ENCODE measurements at regions not wholly inside any gene's neighbourhood (a gene's known extent, or its start where the extent isn't known, plus 50 kb on each side); places are given as distances from the start of the nearest gene placed in this dataset.

DNA sequence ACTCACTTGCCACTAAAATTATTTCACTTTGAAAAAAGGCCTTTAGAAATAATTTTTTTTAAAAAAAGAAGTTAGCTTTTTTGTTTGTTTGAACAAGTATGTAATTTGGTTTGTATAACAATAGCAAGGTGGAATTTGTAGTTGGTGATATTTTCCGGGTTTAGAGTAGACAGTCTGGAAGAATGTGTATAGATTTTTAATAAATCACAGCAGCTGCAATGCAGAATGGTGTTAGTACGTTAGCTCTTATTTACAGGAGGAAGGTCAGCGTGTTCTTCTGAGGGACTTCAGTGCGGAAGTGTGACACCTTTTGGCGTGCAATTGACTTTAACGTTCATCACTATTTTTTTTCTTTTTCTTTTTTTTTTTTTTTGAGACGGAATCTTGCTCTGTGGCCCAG, 115.4 kb downstream of the PLEKHG1 start:
- Histone ChIP-seq H3K4me3 (ENCODE audit: low read length) (no peak overlapping the region), H3K4me1 (ENCODE audit: insufficient read depth, low read length) (peaks cover 14% of the 10 kb centered on the region; the same call in 1 of the 2 replicates), H3K27me3 (ENCODE audit: insufficient read depth, low read length) (no peaks in the 10 kb centered on the region), H3K36me3 (ENCODE audit: insufficient read depth, low read depth, low read length) (no peaks in the 10 kb centered on the region), H3K9me3 (ENCODE audit: insufficient read depth, low read depth, low read length) (no peaks in the 10 kb centered on the region), H3K9ac (ENCODE audit: low read depth, low read length) (no peak overlapping the region), H3K27ac (ENCODE audit: low read length) (no peak overlapping the region)

DNA sequence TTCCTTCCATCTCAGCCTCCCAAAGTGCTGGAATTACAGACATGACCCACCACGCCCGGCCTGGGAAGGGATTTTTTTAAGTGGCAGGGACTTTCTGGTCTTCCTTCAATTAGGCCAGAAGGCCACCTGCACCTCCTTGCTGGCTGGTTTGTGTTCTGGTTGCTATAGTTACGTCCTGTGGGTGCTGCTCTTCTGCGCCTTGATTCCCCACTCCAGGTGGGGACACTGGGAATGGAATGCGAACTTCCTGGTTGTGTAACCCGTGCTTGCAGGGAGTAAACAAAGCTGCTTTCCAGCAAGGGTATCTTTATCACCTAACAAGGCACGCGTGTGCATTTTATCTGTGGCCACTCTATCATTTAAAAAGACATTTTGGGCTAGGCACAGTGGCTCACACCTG, 117.7 kb downstream of the PLEKHG1 start:
- Histone ChIP-seq H3K4me1 (ENCODE audit: insufficient read depth, low read length) (peaks cover 24% of the 10 kb centered on the region; the same call in 1 of the 2 replicates), H3K36me3 (ENCODE audit: insufficient read depth, low read depth, low read length) (no peaks in the 10 kb centered on the region), H3K27me3 (ENCODE audit: insufficient read depth, low read length) (no peaks in the 10 kb centered on the region), H3K9me3 (ENCODE audit: insufficient read depth, low read depth, low read length) (no peaks in the 10 kb centered on the region), H3K27ac (ENCODE audit: low read length) (no peak overlapping the region), H3K9ac (ENCODE audit: low read depth, low read length) (no peak overlapping the region), H3K4me3 (ENCODE audit: low read length) (no peak overlapping the region)

DNA sequence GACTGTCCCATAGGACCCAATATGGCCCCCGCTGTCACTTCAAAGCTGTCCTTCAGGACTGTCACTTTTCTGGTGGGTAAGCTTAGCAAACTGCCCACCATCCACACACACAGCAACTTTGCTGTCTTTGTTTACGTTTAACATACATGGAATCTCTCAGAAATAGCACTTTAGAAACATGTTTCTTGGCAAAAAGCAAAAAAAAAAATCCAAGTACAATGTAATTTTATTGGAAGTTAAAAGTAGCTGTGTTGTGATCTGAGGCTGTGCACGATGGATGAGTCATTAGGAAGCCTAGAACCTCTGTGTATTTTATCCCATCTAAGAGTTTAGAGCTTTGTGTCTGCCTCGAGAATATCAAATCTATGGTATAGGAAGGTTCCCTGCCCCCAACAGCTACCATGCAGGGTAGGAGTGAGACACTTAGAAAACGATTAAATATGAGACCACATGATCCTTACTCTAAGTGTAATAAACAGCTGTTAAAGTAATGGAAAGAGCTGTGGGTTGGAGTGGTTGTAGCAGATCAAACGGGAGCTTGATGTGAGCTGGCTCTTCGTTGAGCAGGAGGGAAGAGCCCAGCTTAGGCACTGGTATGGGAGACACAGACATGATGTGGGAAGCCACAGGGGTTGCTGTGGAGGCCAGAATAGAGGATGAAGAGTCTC, 119.5 kb downstream of the PLEKHG1 start:
- H3K27me3 ChIP-seq (ENCODE audit: insufficient read depth, low read length) = no peaks in the 10 kb centered on the region
- no peaks in the 10 kb centered on the region for H3K9me3 ChIP-seq (ENCODE audit: insufficient read depth, low read depth, low read length)
- no peak overlapping the region for H3K27ac ChIP-seq (ENCODE audit: low read length)
- H3K4me3 ChIP-seq (ENCODE audit: low read length) = no peak overlapping the region
- H3K4me1 ChIP-seq (ENCODE audit: insufficient read depth, low read length) = peaks cover 14% of the 10 kb centered on the region; the same call in 1 of the 2 replicates
- no peak overlapping the region for H3K9ac ChIP-seq (ENCODE audit: low read depth, low read length)
- no peaks in the 10 kb centered on the region for H3K36me3 ChIP-seq (ENCODE audit: insufficient read depth, low read depth, low read length)

DNA sequence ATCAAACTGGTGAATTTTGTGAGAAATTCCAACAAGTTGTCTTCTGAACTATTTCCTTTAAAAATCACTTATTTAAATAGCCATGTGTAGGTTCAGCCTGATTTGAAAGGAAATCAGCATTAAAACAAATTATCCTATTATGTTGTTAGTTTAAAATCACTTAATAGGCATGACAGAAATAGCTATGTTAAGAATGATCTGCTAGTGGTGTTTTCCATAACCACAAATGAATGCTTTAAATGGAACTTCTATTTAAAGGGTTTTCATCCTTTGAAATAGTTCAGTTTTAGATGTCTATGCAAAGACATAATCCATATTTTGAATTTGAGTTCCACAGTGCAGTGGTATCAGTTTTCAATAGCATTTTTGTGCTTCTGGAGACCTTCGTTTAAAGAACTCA, 120.1 kb downstream of the PLEKHG1 start:
- Histone ChIP-seq H3K4me1 (ENCODE audit: insufficient read depth, low read length) (peaks cover 14% of the 10 kb centered on the region; the same call in 1 of the 2 replicates), H3K9me3 (ENCODE audit: insufficient read depth, low read depth, low read length) (no peaks in the 10 kb centered on the region), H3K4me3 (ENCODE audit: low read length) (no peak overlapping the region), H3K9ac (ENCODE audit: low read depth, low read length) (no peak overlapping the region), H3K27ac (ENCODE audit: low read length) (no peak overlapping the region), H3K27me3 (ENCODE audit: insufficient read depth, low read length) (no peaks in the 10 kb centered on the region), H3K36me3 (ENCODE audit: insufficient read depth, low read depth, low read length) (no peaks in the 10 kb centered on the region)

DNA sequence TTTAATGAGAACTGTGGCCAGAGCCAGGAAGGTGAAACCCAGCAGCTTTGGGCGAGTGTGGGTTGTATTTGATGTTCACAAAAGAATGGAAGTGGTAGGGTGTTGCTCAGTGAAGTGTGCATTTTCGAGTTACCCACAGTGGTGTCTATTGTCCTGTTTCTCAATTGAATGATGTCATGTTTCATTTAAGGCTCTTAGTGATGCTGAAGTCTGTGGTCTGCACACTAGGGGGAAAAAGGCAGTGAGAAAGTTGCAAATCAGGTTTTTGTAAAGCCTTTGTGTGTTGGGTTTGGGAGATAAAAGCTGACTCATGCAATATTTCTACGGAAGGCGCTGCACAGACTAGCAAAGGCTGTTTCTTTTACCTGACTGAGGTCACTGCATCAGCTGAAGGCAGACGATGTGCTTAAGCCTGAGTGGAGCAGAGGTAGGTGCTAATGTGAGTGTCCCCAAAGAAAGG, 121.1 kb downstream of the PLEKHG1 start:
- Histone ChIP-seq H3K36me3 (ENCODE audit: insufficient read depth, low read depth, low read length) (no peaks in the 10 kb centered on the region), H3K27ac (ENCODE audit: low read length) (no peak overlapping the region), H3K4me3 (ENCODE audit: low read length) (peak overlapping the region; percentile 31; the same call in 1 of the 2 replicates), H3K27me3 (ENCODE audit: insufficient read depth, low read length) (no peaks in the 10 kb centered on the region), H3K9ac (ENCODE audit: low read depth, low read length) (peak overlapping the region; percentile 60; the same call in 1 of the 2 replicates), H3K9me3 (ENCODE audit: insufficient read depth, low read depth, low read length) (no peaks in the 10 kb centered on the region), H3K4me1 (ENCODE audit: insufficient read depth, low read length) (peaks cover 14% of the 10 kb centered on the region; the same call in 1 of the 2 replicates)

DNA sequence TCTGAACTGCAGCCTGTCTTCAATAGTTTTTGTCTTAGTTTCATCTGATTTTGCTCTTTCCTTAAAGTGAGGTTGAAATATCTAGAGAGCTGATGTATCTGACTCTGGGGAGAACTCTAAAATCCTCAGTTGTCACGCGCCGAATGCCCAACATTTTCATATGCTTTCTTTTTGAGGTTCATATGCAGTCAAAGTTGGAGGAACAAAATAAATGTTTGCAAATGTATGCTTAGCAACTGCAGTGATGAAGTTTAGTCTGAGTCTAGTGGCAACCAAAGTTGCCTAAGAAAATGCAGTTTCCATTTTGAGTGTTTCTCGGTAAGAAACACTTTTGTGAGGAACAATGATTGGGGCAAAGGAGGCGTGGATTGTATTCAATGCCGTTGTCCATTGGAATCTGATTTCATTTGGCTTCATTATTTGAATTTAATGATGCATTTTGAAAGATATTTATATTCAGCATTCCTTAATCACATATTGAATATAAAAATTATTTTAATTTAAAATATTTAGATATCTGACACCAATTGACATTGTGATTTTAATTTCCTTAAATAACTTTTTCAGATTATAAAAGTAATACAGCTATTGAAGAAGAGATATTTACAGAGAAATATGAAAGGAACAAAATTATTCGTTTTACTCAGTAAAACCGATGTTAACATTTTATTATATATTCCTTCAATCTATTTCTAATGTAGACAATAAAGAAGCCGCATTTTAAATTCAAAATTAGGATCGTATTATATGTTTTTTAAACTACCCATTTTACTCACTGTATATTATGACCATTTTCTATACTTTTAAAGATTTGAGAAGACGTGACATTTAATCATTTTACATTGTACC, 122.0 kb downstream of the PLEKHG1 start:
- no peak overlapping the region for H3K27ac ChIP-seq (ENCODE audit: low read length)
- H3K4me1 ChIP-seq (ENCODE audit: insufficient read depth, low read length) = peaks cover 14% of the 10 kb centered on the region; the same call in 1 of the 2 replicates
- H3K9ac ChIP-seq (ENCODE audit: low read depth, low read length) = peak overlapping the region; percentile 60; the same call in 1 of the 2 replicates
- no peaks in the 10 kb centered on the region for H3K27me3 ChIP-seq (ENCODE audit: insufficient read depth, low read length)
- H3K4me3 ChIP-seq (ENCODE audit: low read length) = peak overlapping the region; percentile 31; the same call in 1 of the 2 replicates
- H3K9me3 ChIP-seq (ENCODE audit: insufficient read depth, low read depth, low read length) = no peaks in the 10 kb centered on the region
- H3K36me3 ChIP-seq (ENCODE audit: insufficient read depth, low read depth, low read length) = no peaks in the 10 kb centered on the region

DNA sequence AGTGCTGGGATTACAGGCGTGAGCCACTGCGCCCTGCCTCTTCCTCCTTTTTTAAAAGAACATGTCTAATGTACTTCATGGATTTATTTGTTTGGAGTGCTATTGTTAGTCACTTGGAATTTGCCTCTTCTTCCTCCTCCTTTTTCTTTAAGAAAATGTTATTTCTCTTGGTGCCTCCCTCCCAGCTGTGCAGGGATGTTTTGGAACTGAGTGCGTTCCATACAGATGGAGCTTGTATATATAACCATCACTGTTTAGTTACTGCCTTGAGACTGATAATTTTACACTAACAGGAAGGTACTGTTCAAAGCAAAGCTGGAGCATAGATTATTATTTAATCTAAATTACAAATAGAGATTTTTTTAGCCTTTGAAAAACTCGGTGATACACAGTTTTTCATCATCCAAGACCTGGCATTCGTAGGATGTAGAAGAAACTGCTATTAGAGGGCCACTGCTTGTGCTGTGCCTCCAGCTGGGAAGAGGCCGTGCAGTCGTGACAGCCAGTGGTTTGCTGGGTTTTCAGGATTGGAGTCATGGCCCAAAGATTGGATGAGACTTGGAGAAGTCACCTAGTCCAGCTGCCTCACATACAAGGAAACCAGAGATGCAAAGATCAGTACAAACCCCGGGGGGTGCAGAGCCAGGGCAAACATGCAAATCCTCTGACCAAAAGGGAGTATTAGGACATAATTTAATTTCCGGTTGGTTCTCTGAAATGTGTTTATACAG, 123.1 kb downstream of the PLEKHG1 start:
- peaks cover 14% of the 10 kb centered on the region; the same call in 1 of the 2 replicates for H3K4me1 ChIP-seq (ENCODE audit: insufficient read depth, low read length)
- H3K4me3 ChIP-seq (ENCODE audit: low read length) = no peak overlapping the region
- no peaks in the 10 kb centered on the region for H3K36me3 ChIP-seq (ENCODE audit: insufficient read depth, low read depth, low read length)
- H3K9me3 ChIP-seq (ENCODE audit: insufficient read depth, low read depth, low read length) = no peaks in the 10 kb centered on the region
- H3K27me3 ChIP-seq (ENCODE audit: insufficient read depth, low read length) = no peaks in the 10 kb centered on the region
- no peak overlapping the region for H3K27ac ChIP-seq (ENCODE audit: low read length)
- no peak overlapping the region for H3K9ac ChIP-seq (ENCODE audit: low read depth, low read length)

DNA sequence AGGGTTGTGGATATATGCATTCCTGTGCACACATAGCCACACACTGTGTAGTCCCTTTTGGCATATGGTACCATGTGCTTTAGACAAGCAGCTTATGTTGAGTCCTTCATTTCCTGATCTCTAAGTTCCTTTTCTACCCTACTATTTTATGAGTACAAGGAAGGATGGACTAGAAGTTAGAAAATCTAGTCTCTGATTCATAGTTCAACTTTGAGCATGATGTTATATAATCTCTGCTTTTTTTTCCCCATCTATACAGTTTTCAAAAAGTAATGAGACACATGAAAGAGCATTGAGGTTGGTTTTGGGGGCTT, 123.6 kb downstream of the PLEKHG1 start:
- H3K36me3 ChIP-seq (ENCODE audit: insufficient read depth, low read depth, low read length) = no peaks in the 10 kb centered on the region
- no peak overlapping the region for H3K9ac ChIP-seq (ENCODE audit: low read depth, low read length)
- H3K27ac ChIP-seq (ENCODE audit: low read length) = no peak overlapping the region
- no peaks in the 10 kb centered on the region for H3K9me3 ChIP-seq (ENCODE audit: insufficient read depth, low read depth, low read length)
- H3K4me1 ChIP-seq (ENCODE audit: insufficient read depth, low read length) = peaks cover 14% of the 10 kb centered on the region; the same call in 1 of the 2 replicates
- no peaks in the 10 kb centered on the region for H3K27me3 ChIP-seq (ENCODE audit: insufficient read depth, low read length)
- H3K4me3 ChIP-seq (ENCODE audit: low read length) = no peak overlapping the region

DNA sequence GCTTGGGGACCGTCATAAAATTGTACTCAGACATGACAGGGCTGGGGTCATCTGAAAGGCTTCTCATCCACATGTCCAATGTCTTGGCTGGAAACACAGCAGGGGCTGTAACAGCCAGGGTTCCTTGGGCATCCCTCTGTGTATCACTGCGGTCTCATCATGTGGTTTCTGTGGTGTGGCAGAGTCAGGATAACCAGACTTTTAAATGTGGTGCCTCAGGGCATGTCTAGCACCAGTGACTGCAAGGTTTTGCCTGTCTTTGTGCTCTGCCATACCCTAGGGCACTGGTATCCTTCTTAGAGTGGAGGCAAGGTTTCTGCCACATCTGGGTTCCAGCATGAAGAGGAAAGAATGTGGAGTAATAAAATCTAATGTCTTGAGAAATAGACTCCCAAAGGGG, 124.2 kb downstream of the PLEKHG1 start:
- H3K27ac ChIP-seq (ENCODE audit: low read length) = no peak overlapping the region
- H3K27me3 ChIP-seq (ENCODE audit: insufficient read depth, low read length) = no peaks in the 10 kb centered on the region
- no peaks in the 10 kb centered on the region for H3K36me3 ChIP-seq (ENCODE audit: insufficient read depth, low read depth, low read length)
- H3K9ac ChIP-seq (ENCODE audit: low read depth, low read length) = no peak overlapping the region
- peaks cover 14% of the 10 kb centered on the region; the same call in 1 of the 2 replicates for H3K4me1 ChIP-seq (ENCODE audit: insufficient read depth, low read length)
- no peaks in the 10 kb centered on the region for H3K9me3 ChIP-seq (ENCODE audit: insufficient read depth, low read depth, low read length)
- no peak overlapping the region for H3K4me3 ChIP-seq (ENCODE audit: low read length)

DNA sequence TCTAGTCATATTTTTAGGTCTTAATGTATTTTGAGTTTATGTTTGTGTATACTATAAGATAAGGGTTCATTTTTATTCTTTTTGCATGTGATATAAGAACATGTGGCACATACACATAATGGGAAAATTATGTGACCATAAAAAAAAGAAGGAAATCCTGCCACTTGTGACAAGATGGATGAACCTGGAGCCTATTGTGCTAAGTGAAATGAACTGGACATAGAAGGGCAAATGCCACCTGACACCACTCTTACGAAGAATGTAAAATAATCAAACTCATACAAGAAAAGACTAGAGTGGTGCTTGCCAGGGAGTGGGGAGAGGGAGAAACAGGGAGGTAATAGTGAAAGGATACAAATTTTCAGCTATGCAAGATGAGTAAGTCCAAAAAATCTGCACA, 126.1 kb downstream of the PLEKHG1 start:
- Histone ChIP-seq H3K36me3 (ENCODE audit: insufficient read depth, low read depth, low read length) (no peaks in the 10 kb centered on the region), H3K4me1 (ENCODE audit: insufficient read depth, low read length) (peaks cover 4% of the 10 kb centered on the region; the same call in 1 of the 2 replicates), H3K9me3 (ENCODE audit: insufficient read depth, low read depth, low read length) (no peaks in the 10 kb centered on the region), H3K27ac (ENCODE audit: low read length) (no peak overlapping the region), H3K27me3 (ENCODE audit: insufficient read depth, low read length) (no peaks in the 10 kb centered on the region), H3K4me3 (ENCODE audit: low read length) (no peak overlapping the region), H3K9ac (ENCODE audit: low read depth, low read length) (no peak overlapping the region)

DNA sequence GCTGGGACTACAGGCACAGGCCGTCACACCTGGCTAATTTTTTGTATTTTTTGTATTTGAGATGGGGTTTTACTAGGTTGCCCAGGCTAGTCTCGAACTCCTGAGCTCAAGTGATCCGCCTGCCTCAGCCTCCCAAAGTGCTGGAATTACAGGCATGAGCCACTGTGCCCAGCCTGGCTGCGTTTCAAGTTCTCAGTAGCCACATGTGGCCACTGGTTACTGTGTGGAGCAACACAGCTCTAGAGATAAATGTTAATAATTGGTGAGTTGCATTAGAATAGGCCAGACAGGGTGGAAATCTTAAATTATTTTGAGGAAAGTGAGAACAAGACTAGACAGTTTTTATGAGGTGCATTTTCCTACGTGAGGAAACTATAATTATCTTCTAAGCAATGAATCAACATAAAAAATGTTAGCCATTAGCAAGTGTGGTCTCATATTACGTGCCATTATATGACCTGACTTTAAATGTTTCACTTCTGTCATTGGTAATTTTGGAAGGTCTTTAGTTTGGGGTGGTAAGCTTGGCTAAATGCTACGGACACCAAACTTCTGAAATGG, 129.6 kb downstream of the PLEKHG1 start:
- Histone ChIP-seq H3K4me1 (ENCODE audit: insufficient read depth, low read length) (no peaks in the 10 kb centered on the region), H3K4me3 (ENCODE audit: low read length) (no peak overlapping the region), H3K27me3 (ENCODE audit: insufficient read depth, low read length) (no peaks in the 10 kb centered on the region), H3K9ac (ENCODE audit: low read depth, low read length) (no peak overlapping the region), H3K36me3 (ENCODE audit: insufficient read depth, low read depth, low read length) (no peaks in the 10 kb centered on the region), H3K9me3 (ENCODE audit: insufficient read depth, low read depth, low read length) (no peaks in the 10 kb centered on the region), H3K27ac (ENCODE audit: low read length) (no peak overlapping the region)

All from iPS-20b (cell line).